ENCODE measurements at regions not wholly inside any gene's neighbourhood (a gene's known extent, or its start where the extent isn't known, plus 50 kb on each side); places are given as distances from the start of the nearest gene placed in this dataset.
A peak's percentile ranks its signal among the peaks of the same experiment; 100 is the strongest.

DNA sequence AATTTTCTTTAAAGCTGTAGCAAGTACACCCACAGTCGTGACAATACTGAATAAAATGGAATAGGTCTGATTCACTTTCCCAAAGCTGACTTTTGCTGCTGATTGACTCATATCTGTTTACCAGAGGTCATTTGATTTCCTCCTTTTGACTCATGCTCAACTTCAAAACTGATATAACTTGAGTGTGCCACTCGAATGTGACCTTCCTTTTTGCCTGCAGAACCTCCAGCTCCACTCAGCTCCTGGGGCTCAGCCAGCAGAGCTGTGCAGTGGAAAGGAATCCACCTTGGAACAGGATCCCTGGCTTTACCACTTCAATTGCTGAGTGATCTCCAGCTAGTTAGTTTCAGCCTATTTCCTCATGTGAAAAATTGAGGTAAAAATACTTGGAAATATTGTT, 84.1 kb downstream of the FEM1C start:
- TF ChIP-seq, protein P1, sequence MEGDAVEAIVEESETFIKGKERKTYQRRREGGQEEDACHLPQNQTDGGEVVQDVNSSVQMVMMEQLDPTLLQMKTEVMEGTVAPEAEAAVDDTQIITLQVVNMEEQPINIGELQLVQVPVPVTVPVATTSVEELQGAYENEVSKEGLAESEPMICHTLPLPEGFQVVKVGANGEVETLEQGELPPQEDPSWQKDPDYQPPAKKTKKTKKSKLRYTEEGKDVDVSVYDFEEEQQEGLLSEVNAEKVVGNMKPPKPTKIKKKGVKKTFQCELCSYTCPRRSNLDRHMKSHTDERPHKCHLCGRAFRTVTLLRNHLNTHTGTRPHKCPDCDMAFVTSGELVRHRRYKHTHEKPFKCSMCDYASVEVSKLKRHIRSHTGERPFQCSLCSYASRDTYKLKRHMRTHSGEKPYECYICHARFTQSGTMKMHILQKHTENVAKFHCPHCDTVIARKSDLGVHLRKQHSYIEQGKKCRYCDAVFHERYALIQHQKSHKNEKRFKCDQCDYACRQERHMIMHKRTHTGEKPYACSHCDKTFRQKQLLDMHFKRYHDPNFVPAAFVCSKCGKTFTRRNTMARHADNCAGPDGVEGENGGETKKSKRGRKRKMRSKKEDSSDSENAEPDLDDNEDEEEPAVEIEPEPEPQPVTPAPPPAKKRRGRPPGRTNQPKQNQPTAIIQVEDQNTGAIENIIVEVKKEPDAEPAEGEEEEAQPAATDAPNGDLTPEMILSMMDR (IDR thresholded peaks at IDR 0.05; ENCODE audit: low read depth, low read length, missing control alignments): no peak
- DNase-seq (ENCODE audit: extremely low read depth, low read depth): no peak
- no peak overlapping the region for H3K4me3 ChIP-seq (replicated peaks; ENCODE audit: low read depth, low read length)

DNA sequence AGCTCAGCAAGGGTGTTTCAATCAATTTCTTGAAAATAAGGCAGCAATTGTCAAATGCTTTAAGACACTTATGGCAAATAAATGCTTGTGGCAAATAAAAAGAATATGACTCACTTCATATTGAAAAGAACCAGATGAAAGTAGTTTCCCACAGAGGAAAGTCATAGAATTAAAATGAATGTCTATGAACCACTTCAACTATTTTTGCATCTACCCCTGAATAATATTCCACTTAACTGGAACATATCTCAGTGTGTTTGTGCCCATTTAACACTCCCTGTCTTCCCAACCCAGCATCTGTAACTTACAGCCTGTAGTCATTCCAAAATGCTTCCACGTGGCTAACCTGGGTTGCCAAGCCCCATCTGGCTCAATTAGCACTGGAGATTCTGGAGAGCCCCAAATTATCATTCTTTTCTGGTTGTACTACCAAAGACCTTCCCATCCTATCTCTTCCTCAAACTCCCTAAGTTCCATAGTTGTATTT, 84.7 kb downstream of the FEM1C start:
- no peak overlapping the region for H3K4me3 ChIP-seq (replicated peaks; ENCODE audit: low read depth, low read length)
- peak; percentile 56 for DNase-seq (ENCODE audit: extremely low read depth, low read depth)
- TF ChIP-seq, protein P1 (IDR thresholded peaks at IDR 0.05; ENCODE audit: low read depth, low read length, missing control alignments): no peak

DNA sequence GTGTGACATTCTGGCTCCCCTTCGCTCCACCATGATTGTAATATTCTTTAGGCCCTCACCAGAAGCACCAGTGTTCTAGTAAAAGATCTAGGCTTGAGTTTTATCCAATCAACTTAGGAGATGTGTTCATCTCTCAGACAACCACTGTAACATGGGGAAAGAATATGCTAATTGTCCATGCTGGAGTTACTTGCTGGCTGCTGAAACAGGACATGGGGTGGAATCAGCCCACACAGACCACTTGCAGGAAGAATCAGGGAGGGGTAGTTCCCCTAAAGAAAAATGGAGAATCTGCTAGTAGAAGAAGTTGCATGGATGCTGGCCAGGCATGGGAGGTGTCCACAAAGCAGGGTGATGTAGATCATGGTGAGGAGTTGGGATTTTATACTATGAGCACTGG, 86.2 kb downstream of the FEM1C start:
- DNase-seq (ENCODE audit: extremely low read depth, low read depth): no peak
- TF ChIP-seq, protein P1 (IDR thresholded peaks at IDR 0.05; ENCODE audit: low read depth, low read length, missing control alignments): no peak
- H3K4me3 ChIP-seq (replicated peaks; ENCODE audit: low read depth, low read length): no peak overlapping the region

DNA sequence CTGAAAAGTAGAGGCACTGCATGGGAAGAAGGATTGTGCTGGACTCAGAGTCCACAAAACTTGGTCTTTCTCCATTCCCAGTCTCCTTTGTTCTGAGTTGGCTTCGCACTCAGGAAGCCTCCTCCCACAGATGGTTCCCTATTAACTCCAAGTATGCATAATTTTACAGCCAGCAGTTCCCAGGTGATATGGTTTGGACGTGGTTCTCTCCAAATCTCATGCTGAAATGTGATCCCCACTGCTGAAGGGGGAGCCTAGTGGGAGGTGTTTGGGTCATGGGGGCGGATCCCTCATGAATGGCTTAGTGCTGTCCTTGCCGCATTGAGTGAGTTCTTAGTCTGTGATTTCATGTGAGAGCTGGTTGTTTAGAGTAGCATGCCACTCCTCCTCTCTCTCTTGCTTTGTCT, 86.6 kb downstream of the FEM1C start:
- DNase-seq (ENCODE audit: extremely low read depth, low read depth): no peak
- TF ChIP-seq, protein P1 (IDR thresholded peaks at IDR 0.05; ENCODE audit: low read depth, low read length, missing control alignments): no peak
- H3K4me3 ChIP-seq (replicated peaks; ENCODE audit: low read depth, low read length): no peak overlapping the region

DNA sequence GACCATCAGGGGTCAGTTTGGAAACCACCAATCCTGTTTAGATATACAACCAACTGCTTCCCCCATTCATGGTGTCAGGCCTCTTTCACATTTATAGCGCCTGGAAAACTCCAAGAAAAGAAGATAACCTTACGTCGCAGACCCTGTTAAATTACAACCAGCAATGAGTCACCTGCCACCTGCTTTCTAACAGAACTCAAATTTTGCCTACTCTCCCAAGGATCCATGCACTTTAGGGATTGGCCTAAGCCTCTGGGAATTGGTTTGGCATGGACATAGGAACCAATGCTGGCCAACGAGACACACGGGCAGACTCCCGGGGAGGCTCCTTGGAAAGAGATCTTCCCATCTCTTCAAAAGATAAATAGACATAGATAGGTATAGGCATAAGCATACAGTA, 87.0 kb downstream of the FEM1C start:
- no peak for DNase-seq (ENCODE audit: extremely low read depth, low read depth)
- H3K4me3 ChIP-seq (replicated peaks; ENCODE audit: low read depth, low read length): no peak overlapping the region
- TF ChIP-seq, protein P1 (IDR thresholded peaks at IDR 0.05; ENCODE audit: low read depth, low read length, missing control alignments): no peak

DNA sequence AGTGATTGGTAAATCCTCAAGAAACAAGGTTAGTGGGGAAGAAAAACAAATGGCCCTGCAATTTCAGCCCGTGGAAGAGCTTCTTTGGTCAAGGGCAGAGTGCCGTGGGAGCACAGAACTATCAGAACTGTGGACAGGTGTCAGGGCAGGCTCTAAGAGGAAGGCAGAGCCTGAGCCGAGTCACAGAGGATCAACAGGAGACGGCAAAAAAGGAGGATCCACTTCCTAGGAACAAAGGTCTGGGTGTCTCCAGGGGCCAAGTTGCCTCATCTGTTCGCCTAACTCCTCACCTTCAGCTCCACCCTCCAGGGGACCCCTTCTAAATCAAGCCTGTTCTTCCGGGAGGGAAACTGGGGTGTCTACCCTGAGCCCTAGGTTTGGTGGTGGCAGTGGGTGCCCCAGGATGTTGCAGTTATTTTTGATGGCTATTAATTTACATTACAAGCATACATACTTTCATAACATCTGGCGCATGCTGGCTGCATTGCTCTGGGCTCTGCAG, 88.0 kb downstream of the FEM1C start:
- no peak overlapping the region for H3K4me3 ChIP-seq (replicated peaks; ENCODE audit: low read depth, low read length)
- DNase-seq (ENCODE audit: extremely low read depth, low read depth): no peak
- TF ChIP-seq, protein P1 (IDR thresholded peaks at IDR 0.05; ENCODE audit: low read depth, low read length, missing control alignments): no peak

DNA sequence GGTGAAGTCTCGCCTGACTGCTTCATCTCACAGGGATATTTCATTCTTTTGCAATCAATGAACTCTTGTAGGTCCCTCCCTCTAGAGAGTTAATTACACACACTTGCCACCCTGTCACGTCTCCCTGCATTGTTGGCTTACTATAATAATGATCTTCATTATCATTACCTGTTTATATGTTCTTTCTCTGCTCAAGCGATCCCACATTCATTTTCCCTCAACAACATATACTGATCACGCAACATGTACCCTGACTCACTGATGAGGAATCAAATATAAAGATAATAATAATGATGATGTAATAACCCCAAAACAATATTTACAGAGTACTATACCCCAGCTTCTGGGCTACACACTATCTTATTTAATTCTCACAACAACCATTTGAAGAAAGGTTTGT, 88.5 kb downstream of the FEM1C start:
- H3K4me3 ChIP-seq (replicated peaks; ENCODE audit: low read depth, low read length): no peak overlapping the region
- TF ChIP-seq, protein P1 (IDR thresholded peaks at IDR 0.05; ENCODE audit: low read depth, low read length, missing control alignments): no peak
- no peak for DNase-seq (ENCODE audit: extremely low read depth, low read depth)

All from HFF-Myc (cell line).